ENCODE measurements at regions not wholly inside any gene's neighbourhood (a gene's known extent, or its start where the extent isn't known, plus 50 kb on each side); places are given as distances from the start of the nearest gene placed in this dataset.

DNA sequence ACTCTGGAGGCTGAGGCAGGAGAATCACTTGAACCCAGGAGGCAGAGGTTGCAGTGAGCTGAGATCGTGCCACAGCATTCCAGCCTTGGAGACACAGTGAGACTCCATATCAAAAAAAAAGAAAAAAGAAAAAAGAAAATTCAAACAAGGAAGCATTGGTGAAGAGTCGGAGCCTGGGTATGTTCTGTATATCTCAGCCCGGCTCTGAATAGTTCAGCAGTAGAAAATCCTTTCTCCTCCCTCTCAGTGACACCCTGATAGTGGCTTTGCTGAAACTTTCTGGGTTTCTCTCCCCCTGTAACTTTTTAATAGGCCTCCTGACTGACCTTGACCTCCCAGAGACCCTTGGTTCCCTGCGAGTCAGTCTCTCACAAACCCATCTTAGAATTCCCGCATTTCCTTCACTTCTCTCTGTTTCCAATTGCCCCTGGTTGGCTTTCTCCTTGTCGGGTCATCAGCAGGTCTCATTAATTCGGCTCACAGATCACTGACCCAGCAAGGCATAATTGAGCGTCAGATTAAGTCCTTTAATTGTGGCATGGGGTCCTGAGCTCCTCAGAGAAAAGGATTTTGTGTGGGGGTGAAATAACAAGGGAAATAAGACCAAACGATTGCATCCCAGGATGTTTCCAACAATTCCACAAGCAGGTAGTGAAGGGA lies 541.6 kb upstream of the NRP1 start:
- Histone ChIP-seq H3K9me3 (ENCODE audit: control extremely low read depth in 1 of 3, control insufficient read depth in 2 of 3, insufficient read depth in 1 of 3, low read length in 2 of 3) (peaks cover 0 to 2% (median 0%) of the 10 kb centered on the region in 3 donors), H3K27ac (ENCODE audit: low read length in 2 of 2) (no peak overlapping the region), H2AFZ (ENCODE audit: insufficient read depth, low read depth, low read length, poor library complexity, severe bottlenecking) (no peak overlapping the region), H3K36me3 (replicated peaks in 1 of 2; ENCODE audit: control extremely low read depth in 1 of 2, control insufficient read depth in 1 of 2, extremely low read depth in 1 of 2, insufficient read depth in 2 of 2, low read length in 1 of 2) (no peaks in the 10 kb centered on the region), H3K79me2 (ENCODE audit: control insufficient read depth, insufficient read depth, low read length) (no peaks in the 10 kb centered on the region), H3K4me3 (ENCODE audit: control extremely low read depth in 1 of 5, extremely low read depth in 1 of 5, insufficient read depth in 1 of 5, low read depth in 2 of 5, low read length in 4 of 5) (no peak overlapping the region), H3K9ac (ENCODE audit: low read length) (no peak overlapping the region), H3K27me3 (replicated peaks in 1 of 4; ENCODE audit: control extremely low read depth in 1 of 4, control insufficient read depth in 3 of 4, insufficient read depth in 4 of 4, low read length in 3 of 4) (no peaks in the 10 kb centered on the region), H4K20me1 (ENCODE audit: control insufficient read depth, insufficient read depth, low read length, poor library complexity, severe bottlenecking) (no peaks in the 10 kb centered on the region), H3K4me2 (replicated peaks; ENCODE audit: low read depth, low read length, poor library complexity, severe bottlenecking) (no peak overlapping the region), H3K4me1 (ENCODE audit: control insufficient read depth in 2 of 2, insufficient read depth in 2 of 2, low read length in 2 of 2) (no peaks in the 10 kb centered on the region)
- intact Hi-C loops (cut with micrococcal nuclease): no loop called here
- ATAC-seq (ENCODE audit: low read depth) (no peak), DNase-seq (no peak)
- 97% methylated on average over 5 of the region's 9 CpGs for WGBS (ENCODE audit: insufficient coverage)
- Mint-ChIP-seq H3K4me3 (no peak overlapping the region), H3K4me1 (no peaks in the 10 kb centered on the region), H3K27me3 (no peaks in the 10 kb centered on the region), H3K27ac (no peak overlapping the region), H3K9me3 (ENCODE audit: insufficient read depth) (no peaks in the 10 kb centered on the region)
- no peak for TF ChIP-seq EZH2 (IDR thresholded peaks at IDR 0.05; ENCODE audit: borderline replicate concordance, insufficient read depth, low read depth, low read length, poor library complexity, severe bottlenecking)
- TF ChIP-seq, protein P1, sequence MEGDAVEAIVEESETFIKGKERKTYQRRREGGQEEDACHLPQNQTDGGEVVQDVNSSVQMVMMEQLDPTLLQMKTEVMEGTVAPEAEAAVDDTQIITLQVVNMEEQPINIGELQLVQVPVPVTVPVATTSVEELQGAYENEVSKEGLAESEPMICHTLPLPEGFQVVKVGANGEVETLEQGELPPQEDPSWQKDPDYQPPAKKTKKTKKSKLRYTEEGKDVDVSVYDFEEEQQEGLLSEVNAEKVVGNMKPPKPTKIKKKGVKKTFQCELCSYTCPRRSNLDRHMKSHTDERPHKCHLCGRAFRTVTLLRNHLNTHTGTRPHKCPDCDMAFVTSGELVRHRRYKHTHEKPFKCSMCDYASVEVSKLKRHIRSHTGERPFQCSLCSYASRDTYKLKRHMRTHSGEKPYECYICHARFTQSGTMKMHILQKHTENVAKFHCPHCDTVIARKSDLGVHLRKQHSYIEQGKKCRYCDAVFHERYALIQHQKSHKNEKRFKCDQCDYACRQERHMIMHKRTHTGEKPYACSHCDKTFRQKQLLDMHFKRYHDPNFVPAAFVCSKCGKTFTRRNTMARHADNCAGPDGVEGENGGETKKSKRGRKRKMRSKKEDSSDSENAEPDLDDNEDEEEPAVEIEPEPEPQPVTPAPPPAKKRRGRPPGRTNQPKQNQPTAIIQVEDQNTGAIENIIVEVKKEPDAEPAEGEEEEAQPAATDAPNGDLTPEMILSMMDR (IDR thresholded peaks at IDR 0.05): no peak
- ChIA-PET POLR2A (no interaction called here), CTCF (no interaction called here)

- no peaks in the 10 kb centered on the region for H3K9me3 Mint-ChIP-seq (ENCODE audit: insufficient read depth)
- H3K27ac ChIP-seq (ENCODE audit: low read length in 2 of 2): no peak overlapping the region
- intact Hi-C loops (cut with micrococcal nuclease): no loop called here
- ChIA-PET CTCF (interaction anchor here (1.3 kb wide), 1 partner anchor 8 kb away, joined by 3 read pairs; no protein-coding TSS in a partner anchor), POLR2A (no interaction called here)
- no peaks in the 10 kb centered on the region for H3K79me2 ChIP-seq (ENCODE audit: control insufficient read depth, insufficient read depth, low read length)
- H3K4me1 ChIP-seq (ENCODE audit: control insufficient read depth in 2 of 2, insufficient read depth in 2 of 2, low read length in 2 of 2): no peaks in the 10 kb centered on the region
- WGBS (ENCODE audit: insufficient coverage): no CpG with 5 or more reads among the region's 5 CpGs
- TF ChIP-seq, protein P1 (IDR thresholded peaks at IDR 0.05): no peak
- no peak for TF ChIP-seq EZH2 (IDR thresholded peaks at IDR 0.05; ENCODE audit: borderline replicate concordance, insufficient read depth, low read depth, low read length, poor library complexity, severe bottlenecking)
- no peak overlapping the region for H3K4me3 Mint-ChIP-seq
- no peak overlapping the region for H3K4me3 ChIP-seq (ENCODE audit: control extremely low read depth in 1 of 5, extremely low read depth in 1 of 5, insufficient read depth in 1 of 5, low read depth in 2 of 5, low read length in 4 of 5)
- H3K27me3 Mint-ChIP-seq: no peaks in the 10 kb centered on the region
- H3K27ac Mint-ChIP-seq: no peak overlapping the region
- H3K4me1 Mint-ChIP-seq: no peaks in the 10 kb centered on the region
- ATAC-seq (ENCODE audit: low read depth) (no peak), DNase-seq (no peak)
- H3K36me3 ChIP-seq (replicated peaks in 1 of 2; ENCODE audit: control extremely low read depth in 1 of 2, control insufficient read depth in 1 of 2, extremely low read depth in 1 of 2, insufficient read depth in 2 of 2, low read length in 1 of 2): no peaks in the 10 kb centered on the region
- no peaks in the 10 kb centered on the region for H4K20me1 ChIP-seq (ENCODE audit: control insufficient read depth, insufficient read depth, low read length, poor library complexity, severe bottlenecking)
- H3K9me3 ChIP-seq (ENCODE audit: control extremely low read depth in 1 of 3, control insufficient read depth in 2 of 3, insufficient read depth in 1 of 3, low read length in 2 of 3): no peaks in the 10 kb centered on the region
- H2AFZ ChIP-seq (ENCODE audit: insufficient read depth, low read depth, low read length, poor library complexity, severe bottlenecking): no peak overlapping the region
- no peak overlapping the region for H3K4me2 ChIP-seq (replicated peaks; ENCODE audit: low read depth, low read length, poor library complexity, severe bottlenecking)
- no peaks in the 10 kb centered on the region for H3K27me3 ChIP-seq (replicated peaks in 1 of 4; ENCODE audit: control extremely low read depth in 1 of 4, control insufficient read depth in 3 of 4, insufficient read depth in 4 of 4, low read length in 3 of 4)
- no peak overlapping the region for H3K9ac ChIP-seq (ENCODE audit: low read length)
Observed at GRCh38 chr10:33871061-33871956, 536.8 kb upstream of the NRP1 start.

All from B cell (primary cell).